GM19372 (cell line): ENCODE measurements at regions not wholly inside any gene's neighbourhood (a gene's known extent, or its start where the extent isn't known, plus 50 kb on each side); places are given as distances from the start of the nearest gene placed in this dataset.

ENCODE experiments used
- ATAC-seq: cut with Tn5 transposase; IDR thresholded peaks from one replicate; pipeline ENCODE4 v1.9.1; 2021; ENCODE audit warnings: mild to moderate bottlenecking, low read depth, moderate library complexity; ENCODE audit not compliant: unreplicated experiment

GRCh38 chr12:72082986-72083820 is 144.6 kb downstream of the TPH2 start:
- ATAC-seq: no peak

GRCh38 chr12:72084061-72084460 is 145.4 kb downstream of the TPH2 start:
- ATAC-seq: no peak

- ATAC-seq: no peak
These were observed 146.2 kb downstream of the TPH2 start for GRCh38 chr12:72084880-72085279.

- no peak for ATAC-seq
These were observed 151.0 kb downstream of the TPH2 start for GRCh38 chr12:72089678-72090077.

GRCh38 chr12:72093424-72093823 is 154.8 kb downstream of the TPH2 start:
- no peak for ATAC-seq

GRCh38 chr12:72093930-72094329 is 155.3 kb downstream of the TPH2 start:
- ATAC-seq: no peak

GRCh38 chr12:72094490-72094889 is 155.8 kb downstream of the TPH2 start:
- ATAC-seq: no peak

- no peak for ATAC-seq
These were observed 156.4 kb downstream of the TPH2 start for GRCh38 chr12:72095025-72095424.

- no peak for ATAC-seq
These were observed 160.0 kb downstream of the TPH2 start for GRCh38 chr12:72098622-72099021.

GRCh38 chr12:72100854-72101253 is 162.2 kb downstream of the TPH2 start:
- ATAC-seq: no peak

GRCh38 chr12:72102150-72102549 is 163.5 kb downstream of the TPH2 start:
- no peak for ATAC-seq

GRCh38 chr12:72105849-72106248 is 166.3 kb upstream of the TRHDE start:
- ATAC-seq: no peak

- ATAC-seq: no peak
These were observed 161.1 kb upstream of the TRHDE start for GRCh38 chr12:72110937-72111650.

GRCh38 chr12:72111706-72112105 is 160.5 kb upstream of the TRHDE start:
- ATAC-seq: no peak

GRCh38 chr12:72133497-72134055 is 138.6 kb upstream of the TRHDE start:
- ATAC-seq: no peak

GRCh38 chr12:72134246-72135020 is 137.7 kb upstream of the TRHDE start:
- ATAC-seq: no peak

GRCh38 chr12:72135021-72135301 is 137.2 kb upstream of the TRHDE start:
- ATAC-seq: no peak

- no peak for ATAC-seq
These were observed 135.4 kb upstream of the TRHDE start for GRCh38 chr12:72136792-72137191.

- no peak for ATAC-seq
These were observed 132.8 kb upstream of the TRHDE start for GRCh38 chr12:72139411-72139810.

- ATAC-seq: peak; percentile 91
These were observed 130.8 kb upstream of the TRHDE start for GRCh38 chr12:72141381-72141780.

GRCh38 chr12:72144553-72144952 is 127.6 kb upstream of the TRHDE start:
- ATAC-seq: no peak
